ENCODE measurements at regions not wholly inside any gene's neighbourhood (a gene's known extent, or its start where the extent isn't known, plus 50 kb on each side); places are given as distances from the start of the nearest gene placed in this dataset.
"Not testable (repeated sequence)": the region's sequence is repeated elsewhere in the genome, so short reads cannot be mapped to it uniquely, and the experiment has no call there.

DNA sequence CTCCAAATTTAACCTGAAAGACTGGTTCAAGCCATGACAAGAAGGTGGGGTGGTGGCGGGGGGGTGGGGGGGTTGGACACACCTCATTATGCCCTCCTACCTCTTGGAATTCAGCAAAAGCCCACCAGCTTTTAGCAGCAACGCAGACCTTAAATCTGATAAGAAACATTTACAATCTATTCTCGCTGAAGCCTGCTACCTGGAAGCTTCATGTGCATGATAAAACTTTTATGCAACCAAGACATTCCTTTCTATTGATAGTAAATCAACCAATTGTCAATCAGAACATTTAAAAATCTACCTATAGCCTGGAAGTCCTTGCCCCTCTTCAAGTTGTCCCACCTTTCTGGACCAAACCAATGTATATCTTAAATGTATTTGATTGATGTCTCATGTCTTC, 113.6 kb upstream of the FAM98A start:
- no peak for DNase-seq

DNA sequence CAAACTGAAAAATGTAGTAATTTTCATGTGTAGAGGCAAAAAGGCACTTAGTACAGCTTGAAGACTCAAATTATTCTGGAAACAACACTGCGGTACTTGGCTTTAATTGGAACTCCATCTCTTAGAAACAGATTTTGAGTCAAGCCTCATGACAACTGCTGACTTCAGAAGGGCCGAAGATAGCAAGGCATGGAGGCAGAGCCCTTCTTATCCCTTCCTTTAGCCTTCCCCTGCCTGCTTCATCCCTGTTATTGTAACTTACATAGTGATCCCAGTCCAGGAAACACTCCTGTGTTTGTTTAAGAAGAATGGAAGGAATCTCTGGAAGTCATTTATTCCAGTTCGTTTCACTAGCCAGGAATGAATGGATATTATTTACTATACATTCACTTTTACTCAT, 110.9 kb upstream of the FAM98A start:
- DNase-seq, result no peak

DNA sequence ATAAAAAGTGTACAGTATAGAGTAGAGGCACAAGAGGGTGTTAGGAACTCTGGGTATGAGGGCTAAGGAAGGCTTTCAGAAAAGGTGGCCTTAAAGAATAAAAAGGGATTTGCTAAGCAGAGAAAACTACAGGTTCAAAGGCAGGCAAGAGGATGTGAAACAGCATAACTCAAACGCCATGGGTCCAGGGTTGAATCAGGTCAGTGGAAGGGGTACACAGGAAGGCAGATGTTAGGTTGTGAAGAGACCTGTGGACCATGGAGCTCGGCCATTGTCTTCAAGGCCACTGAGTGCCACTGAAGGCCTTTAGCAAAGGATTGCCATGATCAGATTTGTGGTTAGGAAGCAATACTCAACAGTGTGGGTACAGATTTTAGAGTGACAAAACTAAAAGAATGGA, 108.2 kb upstream of the FAM98A start:
- DNase-seq, result no peak

DNA sequence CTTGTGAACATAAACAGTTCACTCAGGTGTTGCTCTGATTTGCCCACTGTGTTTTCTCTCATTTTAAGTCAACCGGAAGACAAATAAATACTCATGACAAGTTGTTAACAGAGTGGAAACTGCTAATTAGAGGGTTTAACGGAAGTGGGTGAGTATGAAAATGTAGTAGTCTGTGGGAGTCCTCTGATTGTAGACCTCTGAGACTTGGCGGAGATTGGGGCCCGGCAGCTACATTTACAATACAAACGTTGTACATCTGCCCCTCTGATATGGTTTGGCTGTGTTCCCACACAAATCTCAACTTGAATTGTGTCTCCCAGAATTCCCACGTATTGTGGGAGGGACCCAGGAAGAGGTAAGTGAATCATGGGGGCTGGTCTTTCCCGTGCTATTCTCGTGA, 107.3 kb upstream of the FAM98A start:
- DNase-seq, result no peak

DNA sequence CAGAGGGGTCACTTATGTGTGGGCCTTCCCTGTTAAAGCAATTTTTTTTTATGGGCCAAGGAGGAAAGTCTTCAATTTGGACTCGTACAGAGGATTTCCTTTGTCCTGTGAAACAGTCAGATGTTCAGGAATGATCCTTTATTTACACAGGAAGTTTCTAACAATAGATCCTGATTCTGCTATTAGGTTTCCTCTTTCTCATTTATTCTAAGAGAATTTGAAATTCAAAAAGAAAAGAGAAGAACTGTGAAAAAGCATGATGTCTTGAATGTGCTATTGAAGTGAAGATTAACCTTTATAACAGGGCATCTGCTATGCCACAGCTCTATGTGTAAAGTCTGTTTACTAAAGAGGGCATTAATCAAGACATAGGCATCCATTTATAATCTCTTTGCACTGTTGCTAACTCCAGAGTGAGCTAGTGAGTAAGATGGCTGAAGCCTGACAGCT, 105.3 kb upstream of the FAM98A start:
- DNase-seq, result no peak

DNA sequence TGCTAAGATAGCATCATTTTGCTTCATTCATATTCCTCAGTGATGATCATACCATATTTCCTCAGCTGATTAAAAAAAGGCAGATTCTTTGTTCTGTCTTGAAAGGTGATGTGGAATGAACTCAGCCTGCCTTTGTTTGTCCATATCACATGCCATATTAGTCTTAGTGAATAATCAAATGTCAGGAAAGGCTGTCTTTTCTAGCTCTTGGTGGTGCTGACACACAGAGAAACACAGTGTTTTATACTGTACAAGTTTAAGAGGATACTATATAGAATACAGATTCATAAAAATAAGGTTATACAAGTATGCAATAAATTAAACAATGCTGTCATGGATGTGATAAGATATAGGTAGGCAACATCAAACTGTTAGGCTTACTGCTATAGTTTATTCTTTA, 97.1 kb upstream of the FAM98A start:
- DNase-seq, result no peak

DNA sequence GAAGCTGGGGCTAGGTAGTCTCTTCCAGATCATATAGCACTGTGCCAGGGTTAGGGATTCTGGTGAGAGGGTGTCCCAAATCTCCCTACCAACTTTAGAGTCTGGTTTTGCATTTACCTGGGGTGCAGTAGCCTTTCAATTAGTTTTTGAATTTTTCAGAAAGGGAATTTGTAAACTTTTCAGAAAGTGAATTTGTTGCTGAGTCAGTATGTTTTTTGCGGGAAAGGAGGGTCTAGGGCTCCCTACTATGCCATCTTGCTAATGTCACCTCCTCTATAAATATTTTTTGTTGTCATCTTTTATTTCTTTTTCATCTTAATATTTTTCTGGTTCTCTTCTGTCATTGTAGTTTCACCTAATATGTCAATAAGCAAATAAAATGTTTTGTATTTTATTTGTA, 95.8 kb upstream of the FAM98A start:
- DNase-seq, result no peak

DNA sequence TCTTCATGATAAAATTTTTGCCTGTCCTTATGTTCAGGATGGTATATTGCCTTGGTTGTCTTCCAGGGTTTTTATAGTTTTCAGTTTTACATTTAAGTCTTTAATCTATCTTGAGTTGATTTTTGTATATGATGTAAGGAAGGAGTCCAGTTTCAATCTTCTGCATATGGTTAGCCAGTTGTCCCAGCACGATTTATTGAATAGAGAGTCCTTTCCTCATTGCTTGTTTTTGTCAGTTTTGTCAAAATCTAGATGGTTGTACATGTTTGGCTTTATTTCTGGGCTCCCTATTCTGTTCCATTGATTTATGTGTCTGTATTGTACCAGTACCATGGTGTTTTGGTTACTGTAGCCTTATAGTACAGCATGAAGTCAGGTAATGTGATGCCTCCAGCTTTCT, 91.6 kb upstream of the FAM98A start:
- not testable (repeated sequence) for DNase-seq

DNA sequence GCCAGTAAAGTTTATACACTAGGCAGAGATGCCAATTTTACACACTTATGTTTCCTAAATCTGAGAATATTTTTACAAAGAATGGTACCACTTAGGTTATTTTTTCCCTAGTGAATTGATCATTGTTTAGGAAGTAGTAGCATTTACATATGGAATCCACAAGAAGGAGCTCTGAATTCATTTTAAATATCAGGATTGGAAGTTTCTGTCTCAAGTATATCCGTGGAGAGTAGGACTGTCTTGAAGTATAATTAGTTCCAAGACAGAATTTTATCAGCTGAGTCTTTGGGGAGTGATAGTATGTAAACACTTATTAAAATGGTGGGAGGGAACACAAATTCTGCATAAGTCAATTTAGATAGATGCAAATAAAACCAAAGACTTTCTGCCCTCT, 82.3 kb upstream of the FAM98A start:
- DNase-seq, result no peak

DNA sequence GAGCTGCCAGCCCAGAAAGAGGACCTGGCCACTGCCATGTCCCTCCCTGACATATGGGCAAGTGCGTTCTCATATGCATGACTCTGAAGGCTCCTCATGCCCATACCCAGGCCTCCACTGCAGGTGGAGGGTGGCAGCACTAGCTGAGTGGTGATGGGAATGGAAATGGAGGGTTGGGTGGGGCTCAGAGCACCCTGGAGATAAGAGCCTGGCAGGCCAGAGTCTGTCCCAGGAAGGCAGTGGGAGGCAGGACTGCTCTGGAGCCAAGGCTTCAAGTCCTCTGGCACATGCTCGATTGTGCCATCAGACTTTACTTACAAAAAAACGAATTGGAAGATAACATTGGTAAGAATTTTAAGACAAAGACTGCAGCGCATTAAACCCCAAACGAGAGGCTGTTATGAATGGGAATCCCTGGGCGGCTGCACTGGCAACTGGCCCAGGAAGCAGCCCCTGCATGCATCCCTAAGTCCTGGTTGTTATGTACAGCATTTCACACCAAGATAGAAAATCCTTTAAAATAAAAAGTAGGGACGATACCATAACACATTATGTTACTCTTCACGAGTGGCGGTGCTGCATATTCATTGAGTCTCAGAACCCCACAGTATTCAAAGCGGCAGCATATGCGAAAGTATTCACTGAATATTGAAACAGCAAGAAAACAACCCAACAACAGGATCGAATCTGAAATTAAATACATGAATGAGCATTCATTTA, 81.7 kb upstream of the FAM98A start:
- no peak for DNase-seq

DNA sequence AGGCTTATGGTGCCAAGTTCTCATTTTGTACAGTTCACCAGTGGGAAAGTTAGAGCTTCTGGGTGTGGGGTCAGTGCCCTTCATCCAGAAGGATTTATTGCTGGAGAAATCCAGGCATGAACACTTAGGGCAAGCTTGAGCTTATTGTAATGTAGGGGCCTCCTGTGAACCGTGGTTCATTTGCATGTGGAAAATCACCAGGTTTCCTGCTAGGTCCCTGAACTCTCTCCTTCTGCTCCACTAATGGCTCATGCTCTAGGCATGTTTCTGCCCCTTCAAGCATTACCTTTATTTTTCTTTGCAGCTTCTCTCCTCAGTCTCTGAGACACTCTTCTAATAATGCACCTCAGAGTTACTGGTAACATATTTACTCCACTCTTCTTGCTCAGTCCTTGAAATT, 79.3 kb upstream of the FAM98A start:
- DNase-seq, result no peak

DNA sequence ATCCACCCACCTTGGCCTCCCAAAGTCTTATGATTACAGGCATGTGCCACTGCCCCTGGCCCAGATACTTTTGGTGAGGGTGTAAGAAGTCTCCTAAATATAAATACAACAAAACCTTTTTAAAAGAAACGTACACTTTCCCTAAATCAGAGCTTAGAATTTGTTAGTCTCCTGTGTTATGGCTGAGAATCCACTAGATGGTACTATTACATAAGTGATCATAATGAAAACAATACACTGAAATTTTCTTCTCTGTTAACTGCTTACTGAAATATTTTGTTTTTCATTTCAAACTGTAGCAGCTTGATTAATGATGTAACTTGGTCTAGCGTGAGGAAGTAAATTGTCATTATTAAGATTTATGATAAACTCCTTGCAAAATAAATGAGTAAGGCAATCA, 74.8 kb upstream of the FAM98A start:
- DNase-seq, result peak; percentile 1

DNA sequence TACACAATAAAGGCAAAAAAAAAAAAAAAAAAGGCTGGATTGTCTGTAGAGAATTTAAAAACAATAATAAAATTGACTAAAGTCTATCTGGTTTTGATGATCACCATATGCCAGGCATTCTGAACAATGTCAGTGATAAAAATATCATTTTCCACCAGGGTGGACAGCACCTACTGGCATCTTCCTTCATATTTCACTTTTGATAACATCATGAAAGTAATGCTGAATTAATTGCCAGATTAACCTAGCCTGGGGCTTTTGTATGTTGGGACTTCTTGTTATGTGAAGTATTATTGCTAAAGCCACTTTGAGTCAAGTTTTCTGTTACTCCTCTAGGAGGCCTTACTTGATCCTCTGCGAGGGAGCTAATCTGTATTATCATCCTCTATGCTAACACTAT, 73.8 kb upstream of the FAM98A start:
- no peak for DNase-seq

DNA sequence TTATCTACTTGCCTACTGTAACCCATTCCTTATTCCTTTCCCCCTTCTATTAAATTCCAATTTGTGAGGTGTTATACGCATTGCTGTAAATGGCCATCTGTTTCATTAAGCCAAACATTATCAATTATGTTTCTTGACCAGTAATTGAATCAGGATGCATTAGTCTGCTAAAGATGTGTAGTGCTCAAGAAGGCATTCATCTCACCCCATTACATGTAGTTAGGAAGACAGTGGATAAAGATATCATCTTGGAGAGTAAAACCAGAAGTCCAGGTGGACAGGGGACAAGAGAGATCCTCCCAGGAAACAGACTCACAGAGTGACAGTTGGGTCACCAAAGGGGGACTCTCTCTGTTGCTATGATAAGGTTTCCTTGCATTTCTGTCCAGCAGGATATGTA, 73.3 kb upstream of the FAM98A start:
- no peak for DNase-seq

DNA sequence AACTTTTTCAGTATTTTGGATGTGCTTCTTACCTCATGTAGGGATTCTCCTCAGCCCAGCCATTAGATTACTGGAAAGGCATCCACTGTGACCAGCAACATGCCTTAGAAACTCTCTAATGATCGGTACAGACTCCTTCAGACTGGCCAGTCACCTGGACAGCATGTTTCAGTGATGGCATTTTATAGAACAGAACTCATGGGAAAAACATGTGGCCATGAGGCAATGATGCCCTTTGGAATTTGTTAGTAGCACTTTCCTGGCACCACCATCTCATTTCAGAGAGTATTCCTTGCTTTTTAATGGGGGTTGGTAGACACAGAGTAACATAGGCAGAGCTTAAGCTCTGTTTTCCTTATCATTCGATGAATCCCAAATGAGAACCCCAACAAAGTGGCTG, 72.1 kb upstream of the FAM98A start:
- no peak for DNase-seq

DNA sequence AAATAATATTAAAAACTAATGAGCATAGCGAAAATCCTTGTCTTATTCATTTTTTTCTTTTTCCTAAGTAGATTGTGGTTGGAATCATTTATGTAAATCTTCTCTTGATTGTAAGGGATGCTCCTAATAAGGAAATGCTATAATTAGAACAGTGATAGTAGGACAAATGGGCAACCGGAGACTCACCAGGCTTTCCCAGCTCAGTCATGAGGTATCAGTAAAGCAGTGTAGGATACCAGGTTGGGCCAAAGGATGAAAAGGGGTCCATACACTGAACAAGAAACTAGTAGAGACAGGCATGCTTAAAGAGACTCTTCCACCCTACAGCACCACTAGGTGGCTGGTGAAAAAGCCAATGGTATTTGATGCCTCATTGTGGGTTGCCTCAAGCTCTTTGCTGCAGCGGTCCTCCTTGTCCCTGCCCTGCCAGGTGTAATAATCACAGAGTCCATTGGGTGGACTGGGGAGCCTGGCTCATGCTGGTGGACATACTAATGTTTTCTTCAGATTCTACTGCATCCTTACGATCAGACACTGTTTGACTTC, 71.4 kb upstream of the FAM98A start:
- DNase-seq, result no peak

DNA sequence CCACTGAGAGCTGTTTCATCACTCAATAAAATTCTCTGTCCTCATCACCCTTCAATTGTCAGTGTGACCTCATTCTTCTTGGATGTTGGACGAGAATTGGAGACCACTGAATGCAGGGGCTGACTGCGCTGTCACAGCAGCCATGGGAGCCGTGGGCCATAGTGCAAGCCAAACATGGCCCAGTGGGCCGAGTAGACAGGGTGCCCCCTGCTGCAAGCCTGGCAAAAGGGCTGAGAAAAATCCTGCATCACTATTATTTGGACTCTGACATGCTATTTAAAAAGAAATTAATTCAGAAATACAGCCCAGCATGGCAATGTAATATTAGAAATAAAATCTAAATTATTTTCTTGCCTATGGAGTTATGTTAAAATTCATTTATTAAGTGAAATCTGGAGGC, 67.8 kb upstream of the FAM98A start:
- no peak for DNase-seq

DNA sequence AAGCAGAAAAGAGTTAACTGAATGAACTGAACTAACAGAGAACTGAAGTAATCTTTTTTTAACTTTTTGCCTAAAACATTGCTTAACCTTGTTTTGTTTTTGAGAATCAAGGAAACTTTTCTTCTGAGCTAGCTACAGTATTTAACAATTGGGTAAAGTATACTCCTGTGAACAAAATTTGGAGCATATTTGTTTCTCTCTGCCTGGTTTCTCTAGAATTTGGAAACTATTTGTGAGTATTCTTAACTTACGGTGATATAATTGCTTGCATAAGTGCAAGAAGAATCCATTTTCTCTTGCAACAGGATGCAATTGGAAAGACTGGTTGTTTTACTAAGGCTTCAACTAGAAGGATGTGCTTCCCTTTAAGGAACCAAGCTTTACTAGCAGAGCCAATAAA, 65.9 kb upstream of the FAM98A start:
- no peak for DNase-seq

DNA sequence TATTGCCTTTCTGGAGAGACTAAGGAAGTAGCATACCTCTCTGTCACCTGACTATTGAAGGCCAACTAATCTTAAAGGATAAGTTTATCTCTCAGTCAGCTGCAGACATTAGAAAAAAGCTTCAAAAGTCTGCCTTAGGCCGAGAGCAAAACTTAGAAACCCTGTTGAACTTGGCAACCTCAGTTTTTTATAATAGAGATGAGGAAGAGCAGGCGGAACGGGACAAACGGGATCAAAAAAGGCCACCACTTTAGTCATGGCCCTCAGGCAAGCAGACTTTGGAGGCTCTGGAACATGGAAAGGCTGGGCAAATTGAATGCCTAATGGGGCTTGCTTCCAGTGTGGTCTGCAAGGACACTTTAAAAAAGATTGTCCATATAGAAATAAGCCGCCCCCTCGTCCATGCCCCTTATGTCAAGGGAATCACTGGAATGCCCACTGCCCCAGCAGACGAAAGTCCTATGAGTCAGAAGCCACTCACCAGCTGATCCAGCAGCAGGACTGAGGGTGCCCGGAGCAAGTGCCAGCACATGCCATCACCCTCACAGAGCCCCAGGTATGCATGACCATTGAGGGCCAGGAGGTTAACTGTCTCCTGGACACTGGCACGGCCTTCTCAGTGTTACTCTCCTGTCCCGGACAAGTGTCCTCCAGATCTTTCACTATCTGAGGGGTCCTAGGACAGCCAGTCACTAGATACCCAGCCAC, 61.5 kb upstream of the FAM98A start:
- no peak for DNase-seq

DNA sequence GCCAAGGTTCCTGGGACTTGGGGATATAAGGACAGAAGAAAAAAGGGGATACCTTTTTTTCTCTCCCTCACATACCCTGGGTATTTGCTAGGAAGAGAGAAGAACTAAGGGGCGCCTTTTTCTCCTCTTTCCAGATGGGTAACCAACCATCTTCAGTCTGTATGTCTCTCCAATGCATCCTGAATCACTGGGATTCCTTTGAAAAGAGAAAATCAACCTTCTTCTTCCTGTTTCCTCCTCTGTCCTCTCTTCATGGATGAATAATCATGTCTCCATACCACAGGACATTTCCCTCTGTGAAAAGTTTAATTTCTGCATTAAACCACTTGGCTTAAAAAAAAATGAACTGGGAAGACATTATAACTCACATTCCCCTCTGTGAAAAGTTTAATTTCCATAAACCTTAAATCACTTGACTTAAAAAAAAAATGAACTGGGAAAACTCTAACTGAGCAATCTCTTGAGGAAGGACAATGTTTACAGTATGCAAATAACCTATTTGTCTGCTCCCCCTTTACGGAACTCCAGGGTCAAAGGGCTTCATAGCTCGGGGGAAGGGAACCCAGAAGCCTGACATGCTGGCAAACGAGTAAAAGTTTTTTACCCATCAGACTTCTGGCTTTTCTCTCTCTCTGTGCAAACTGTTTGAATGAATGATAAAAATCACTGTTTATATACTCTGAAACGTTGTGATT, 56.7 kb upstream of the FAM98A start:
- no peak for DNase-seq

DNA sequence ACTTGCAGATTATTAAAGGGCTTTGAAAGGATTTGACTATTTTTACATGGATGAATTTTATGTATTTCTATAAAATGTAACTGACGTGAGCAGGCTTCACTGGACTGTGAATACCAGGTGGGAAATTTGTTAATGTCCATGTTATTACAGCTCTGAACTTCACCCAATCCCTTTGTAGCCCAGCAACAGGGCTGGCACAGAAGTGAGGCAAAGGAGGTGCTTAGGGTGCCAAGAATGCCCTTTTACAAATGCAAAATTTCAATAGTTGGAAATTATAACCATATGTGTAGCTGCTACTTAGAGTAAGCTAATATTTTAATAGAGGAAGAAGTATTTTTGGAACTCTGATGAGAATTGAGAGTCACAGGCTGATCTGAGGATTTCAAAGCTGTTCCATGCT, 53.7 kb upstream of the FAM98A start:
- no peak for DNase-seq

DNA sequence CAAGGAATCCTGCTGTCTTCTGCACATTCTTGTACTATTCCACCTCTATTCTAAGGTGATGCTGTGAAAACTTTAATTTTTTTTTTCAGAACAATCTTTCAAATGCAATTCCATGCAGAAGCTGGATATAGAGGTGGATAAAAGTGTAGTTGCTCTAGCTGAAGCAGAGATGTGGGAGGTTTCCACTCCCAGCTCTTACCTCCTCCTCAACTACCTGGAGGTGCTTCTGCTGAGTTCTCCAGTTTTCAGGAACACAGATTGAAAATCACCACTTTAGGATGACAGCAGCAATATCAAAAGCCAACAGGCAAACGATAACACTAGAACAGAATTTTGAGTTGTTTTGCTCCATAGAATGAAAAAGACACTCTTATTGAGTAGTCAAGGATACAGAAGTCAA, 51.1 kb upstream of the FAM98A start:
- no peak for DNase-seq

Data from NCI-H1092 treated with DMSO at 0.1 percent for 48 hours (cell line).